MM.1S (cell line): ENCODE measurements at regions not wholly inside any gene's neighbourhood (a gene's known extent, or its start where the extent isn't known, plus 50 kb on each side); places are given as distances from the start of the nearest gene placed in this dataset.

Source experiments
- EZH2 ChIP-seq: fragments of 300-600 bp; sonication (generic); optimal IDR thresholded peaks from 2 replicates; pipeline ENCODE3; 2017; ENCODE audit warnings: low read depth, mild to moderate bottlenecking, antibody characterized with exemption, low read length, mixed read lengths
- EZH2phosphoT487 ChIP-seq: fragments of 300-600 bp; sonication (generic); IDR thresholded peaks from 2 replicates; pipeline ENCODE4 v1.6.1; 2018; ENCODE audit warnings: antibody characterized with exemption, low read length
- TF ChIP-seq, protein P1 (sequence below): fragments of 300-600 bp; sonication (generic); IDR thresholded peaks from 2 replicates; pipeline ENCODE4 v1.5.1; 2016; ENCODE audit warnings: antibody characterized with exemption, low read length, mixed read lengths

DNA sequence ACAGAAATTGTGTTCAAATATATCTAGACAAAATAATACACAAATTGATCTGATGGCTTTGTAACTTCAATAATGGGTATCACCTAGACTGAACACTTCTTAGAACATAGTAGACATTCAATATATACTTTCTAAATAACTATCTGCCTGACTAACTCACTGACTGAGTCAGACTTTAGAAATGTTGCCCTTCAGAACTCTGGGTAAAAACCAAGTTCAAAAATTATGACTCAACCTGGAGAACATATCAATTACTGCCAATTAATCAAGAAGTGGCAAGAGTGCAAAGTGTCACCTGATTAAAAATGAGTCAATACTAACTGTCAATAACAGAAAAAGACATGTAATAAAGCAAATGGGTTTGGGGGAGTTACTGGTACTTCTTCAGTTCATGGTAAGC lies 144.6 kb upstream of the TMCO5A start:
- TF ChIP-seq EZH2 = no peak
- TF ChIP-seq, protein P1, sequence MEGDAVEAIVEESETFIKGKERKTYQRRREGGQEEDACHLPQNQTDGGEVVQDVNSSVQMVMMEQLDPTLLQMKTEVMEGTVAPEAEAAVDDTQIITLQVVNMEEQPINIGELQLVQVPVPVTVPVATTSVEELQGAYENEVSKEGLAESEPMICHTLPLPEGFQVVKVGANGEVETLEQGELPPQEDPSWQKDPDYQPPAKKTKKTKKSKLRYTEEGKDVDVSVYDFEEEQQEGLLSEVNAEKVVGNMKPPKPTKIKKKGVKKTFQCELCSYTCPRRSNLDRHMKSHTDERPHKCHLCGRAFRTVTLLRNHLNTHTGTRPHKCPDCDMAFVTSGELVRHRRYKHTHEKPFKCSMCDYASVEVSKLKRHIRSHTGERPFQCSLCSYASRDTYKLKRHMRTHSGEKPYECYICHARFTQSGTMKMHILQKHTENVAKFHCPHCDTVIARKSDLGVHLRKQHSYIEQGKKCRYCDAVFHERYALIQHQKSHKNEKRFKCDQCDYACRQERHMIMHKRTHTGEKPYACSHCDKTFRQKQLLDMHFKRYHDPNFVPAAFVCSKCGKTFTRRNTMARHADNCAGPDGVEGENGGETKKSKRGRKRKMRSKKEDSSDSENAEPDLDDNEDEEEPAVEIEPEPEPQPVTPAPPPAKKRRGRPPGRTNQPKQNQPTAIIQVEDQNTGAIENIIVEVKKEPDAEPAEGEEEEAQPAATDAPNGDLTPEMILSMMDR = no peak
- no peak for TF ChIP-seq EZH2phosphoT487
